ENCODE measurements at regions not wholly inside any gene's neighbourhood (a gene's known extent, or its start where the extent isn't known, plus 50 kb on each side); places are given as distances from the start of the nearest gene placed in this dataset.
"Not testable (repeated sequence)": the region's sequence is repeated elsewhere in the genome, so short reads cannot be mapped to it uniquely, and the experiment has no call there.

DNA sequence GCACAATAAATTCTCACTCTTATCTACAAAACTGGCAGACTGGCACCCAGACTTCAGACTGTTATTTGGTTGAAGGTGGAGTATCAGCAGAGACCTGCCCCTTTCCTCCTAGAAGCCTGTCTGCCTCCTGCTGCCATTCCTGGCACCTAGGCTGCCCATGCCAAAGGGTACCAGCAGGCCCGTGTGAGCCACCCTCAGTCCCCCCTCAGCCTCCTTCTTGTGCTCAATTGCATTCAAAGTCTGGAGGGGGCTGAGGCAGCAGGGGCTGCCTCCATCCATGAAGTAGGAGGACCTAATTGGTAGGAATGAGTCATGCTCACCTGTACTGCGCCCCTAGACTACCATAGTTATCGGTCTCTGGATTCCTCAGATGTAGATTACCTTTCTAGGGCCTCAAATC lies 440.9 kb upstream of the GRM3 start:
- DNase-seq (ENCODE audit: low read depth): no peak

DNA sequence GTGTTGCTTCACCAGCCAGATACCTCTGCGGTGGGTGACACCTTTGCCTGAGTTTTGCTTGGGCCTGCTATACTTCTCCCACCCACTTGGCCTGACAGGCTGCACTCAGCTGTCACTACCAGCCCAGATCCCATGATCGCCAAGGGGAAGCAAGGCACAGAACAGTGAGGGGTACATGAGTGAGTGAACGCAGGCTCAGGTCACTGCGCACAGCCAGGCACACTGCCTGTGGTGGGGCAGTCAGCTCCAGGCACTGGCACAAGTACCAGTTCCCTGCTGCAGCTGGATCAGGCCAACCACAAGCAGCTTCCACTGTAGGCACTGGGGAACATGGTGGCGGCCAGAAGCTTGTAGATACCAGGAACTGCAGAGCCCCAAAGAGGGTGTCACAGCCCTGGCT lies 441.9 kb upstream of the GRM3 start:
- no peak for DNase-seq (ENCODE audit: low read depth)

DNA sequence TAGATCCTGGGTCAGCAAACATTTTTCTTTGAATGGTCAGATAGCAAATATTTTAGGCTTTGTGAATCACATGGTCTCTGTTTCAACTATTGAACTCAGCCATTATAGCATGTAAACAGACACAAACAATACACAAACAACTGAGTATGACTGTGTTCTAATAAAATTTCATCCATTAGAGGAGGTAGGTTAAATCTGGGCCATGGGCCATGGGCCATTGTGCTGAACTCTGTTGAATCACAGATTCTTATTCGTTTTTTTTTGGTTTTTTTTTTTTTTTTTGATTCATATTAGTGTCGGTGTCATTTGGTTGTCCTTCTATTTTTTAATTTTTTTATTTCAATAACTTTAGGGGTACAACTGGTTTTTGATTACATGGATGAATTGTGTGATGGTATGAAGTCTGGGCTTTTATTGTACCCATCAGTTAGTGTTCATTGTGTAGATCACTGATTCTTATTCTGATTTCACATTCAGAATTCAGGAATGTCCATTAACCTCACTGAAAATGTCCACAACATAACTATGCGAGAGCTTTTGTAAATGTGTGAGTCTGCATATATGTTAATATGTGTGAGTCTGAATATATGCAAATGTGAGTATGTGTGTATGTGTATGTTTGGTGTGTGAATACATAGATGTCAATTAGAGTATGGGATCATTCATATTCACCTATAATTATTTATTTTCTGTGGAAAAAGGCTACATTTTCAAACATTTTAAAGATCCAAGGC lies 443.7 kb upstream of the GRM3 start:
- DNase-seq (ENCODE audit: low read depth): no peak

DNA sequence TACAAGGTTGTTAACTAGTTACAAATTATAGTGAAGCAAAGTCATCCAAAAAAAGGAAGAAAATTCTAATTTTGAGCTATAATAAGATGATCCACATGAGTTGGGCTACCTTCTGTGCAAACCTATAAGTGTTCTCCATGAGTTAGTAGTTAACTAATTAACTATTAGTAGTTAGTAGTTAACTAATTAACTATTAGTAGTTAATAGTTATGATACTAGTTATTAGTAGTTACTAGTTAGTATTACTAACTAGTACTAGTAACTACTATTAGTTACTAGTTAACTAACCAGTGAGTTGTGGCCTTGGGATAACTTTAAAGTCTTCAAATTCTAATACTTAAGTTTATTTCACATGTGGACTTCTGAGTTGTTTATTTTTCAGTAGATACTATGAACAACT lies 453.4 kb upstream of the GRM3 start:
- no peak for DNase-seq (ENCODE audit: low read depth)

DNA sequence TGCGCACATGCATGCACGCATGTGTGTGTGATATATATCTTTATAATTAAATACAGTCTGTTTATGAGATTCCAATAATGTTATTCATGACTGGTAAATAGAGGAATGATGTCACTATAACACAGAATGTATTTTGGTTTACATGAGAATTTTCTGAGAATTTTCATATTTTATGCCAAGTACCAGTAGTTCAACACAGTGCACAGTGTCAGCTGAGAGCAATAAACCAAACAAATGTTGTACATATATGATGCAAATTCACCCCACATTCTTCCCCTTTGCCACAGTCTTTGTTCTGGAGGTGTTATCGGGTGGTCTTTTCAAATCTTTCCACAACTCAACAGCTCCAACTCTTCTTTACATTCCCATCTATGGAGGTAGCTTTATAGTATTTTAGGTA lies 462.2 kb upstream of the GRM3 start:
- no peak for DNase-seq (ENCODE audit: low read depth)

DNA sequence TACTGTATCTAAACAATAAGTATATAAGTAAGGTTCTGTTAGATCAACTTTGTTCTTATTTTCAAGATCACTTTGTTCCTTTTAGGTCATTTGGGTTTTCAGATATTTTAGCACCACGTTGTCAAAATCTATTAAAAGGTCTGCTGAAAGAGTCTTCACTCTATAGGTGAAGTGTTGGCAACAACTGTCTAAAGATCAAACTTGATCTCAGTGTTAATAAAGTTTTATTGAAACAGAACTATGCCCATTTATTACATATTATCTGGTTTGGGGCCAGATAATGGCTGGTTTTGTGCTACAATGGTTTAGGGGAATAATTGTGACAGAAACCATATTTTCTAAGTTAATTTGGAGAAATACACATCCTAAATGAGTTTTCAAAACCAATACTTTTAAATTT lies 478.9 kb upstream of the GRM3 start:
- no peak for DNase-seq (ENCODE audit: low read depth)

DNA sequence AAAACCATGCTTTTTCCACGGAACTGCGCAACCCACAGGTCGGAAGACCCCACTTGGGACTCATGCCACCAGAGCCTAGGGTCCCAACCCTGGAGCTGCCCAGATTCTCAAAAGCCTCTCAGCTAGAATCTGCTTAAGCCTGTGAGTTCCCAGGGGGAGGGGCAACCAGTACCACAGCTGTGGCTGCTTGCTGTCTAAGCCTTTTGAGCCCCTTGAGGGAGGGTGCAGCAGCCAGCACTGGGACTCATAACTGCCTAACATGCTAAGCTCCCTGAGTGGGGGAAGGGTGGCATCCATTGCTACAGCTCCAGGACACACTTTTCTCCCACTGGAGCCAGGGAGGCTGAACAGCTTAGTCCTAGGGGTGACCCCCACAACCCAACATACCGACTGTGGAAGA lies 485.6 kb upstream of the GRM3 start:
- DNase-seq (ENCODE audit: low read depth): no peak

DNA sequence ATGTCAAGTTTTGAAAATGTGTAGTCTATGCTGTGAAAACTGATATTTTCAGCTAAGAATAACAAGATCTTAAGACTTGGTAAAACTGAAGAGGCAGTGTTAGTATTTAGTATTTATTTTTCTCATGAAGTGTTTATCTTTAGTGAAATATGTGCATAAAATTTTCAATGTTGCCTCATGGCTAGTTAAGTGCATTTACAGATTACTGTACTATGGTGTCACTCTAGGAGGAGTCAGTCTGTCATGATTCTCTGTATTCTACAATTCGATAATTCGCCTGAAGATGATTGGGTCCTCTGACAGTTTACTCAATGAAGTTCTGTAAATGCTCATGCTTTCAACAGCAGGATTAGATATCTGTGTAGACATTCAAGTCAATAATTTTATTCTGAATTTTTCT lies 488.1 kb upstream of the GRM3 start:
- no peak for DNase-seq (ENCODE audit: low read depth)

DNA sequence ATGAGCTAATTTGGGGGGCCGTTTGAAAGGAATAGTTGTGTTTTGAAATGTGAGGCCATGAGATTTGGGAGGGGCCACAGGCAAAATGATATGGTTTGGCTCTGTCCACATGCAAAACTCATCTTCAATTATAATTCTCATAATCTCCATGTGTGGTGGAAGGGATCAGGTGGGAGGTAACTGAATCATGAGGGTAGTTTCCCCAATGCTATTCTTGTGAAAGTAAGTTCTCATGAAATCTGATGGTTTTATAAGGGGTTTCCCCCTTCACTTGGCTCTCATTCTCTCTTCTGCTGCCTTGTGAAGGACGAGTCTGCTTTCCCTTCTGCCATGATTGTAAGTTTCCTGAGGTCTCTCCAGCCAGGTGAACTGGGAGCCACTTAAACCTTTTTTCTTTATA lies 490.8 kb upstream of the GRM3 start:
- DNase-seq (ENCODE audit: low read depth): no peak

DNA sequence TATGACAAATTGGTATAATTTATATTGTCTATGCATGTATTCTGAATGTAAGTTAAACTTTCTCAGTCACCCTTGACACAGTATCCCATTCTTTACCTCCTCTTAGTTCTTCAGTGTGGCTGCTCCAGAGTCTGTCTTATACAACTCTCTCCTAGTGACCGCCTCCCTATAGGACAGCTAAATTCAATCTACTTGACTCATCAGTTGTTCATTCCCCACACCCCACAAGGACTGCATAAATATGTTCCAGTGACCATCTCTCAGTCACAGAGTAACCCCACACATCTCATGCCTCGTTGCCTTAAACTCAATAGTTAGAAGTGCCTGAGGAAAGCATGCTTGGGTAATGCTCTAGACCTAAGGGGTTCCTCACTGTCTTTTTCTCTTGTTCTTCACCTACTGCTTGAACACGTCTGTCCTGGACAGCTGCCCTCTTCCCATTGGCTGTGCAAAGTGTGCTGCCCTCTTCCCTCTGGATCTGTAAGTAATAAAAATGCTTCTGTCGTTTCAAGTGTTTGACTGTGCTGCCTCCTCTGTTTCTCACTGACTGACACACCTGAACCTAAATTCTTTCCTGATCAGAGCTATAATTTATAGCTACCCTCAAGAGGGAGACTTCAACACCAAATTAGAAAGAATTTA lies 494.6 kb upstream of the GRM3 start:
- DNase-seq (ENCODE audit: low read depth): no peak

DNA sequence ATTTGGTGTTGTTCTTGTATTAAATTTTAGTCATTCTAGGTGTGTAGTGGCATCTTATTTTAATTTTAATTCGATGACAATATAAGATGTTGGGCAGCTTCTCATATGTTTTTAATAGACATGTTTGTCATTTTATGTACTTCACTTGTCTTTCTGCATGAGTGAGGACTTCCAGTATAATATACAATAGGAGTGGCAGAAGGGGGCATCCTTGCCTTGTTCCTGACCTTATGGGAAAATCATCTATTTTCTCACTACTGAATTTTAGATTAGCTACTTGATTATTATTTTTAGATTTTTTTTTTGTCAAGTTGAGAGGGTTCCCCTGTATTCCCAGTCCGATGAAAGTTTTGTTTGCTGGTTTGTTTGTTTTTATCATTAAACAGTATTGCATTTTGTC lies 495.2 kb upstream of the GRM3 start:
- no peak for DNase-seq (ENCODE audit: low read depth)

DNA sequence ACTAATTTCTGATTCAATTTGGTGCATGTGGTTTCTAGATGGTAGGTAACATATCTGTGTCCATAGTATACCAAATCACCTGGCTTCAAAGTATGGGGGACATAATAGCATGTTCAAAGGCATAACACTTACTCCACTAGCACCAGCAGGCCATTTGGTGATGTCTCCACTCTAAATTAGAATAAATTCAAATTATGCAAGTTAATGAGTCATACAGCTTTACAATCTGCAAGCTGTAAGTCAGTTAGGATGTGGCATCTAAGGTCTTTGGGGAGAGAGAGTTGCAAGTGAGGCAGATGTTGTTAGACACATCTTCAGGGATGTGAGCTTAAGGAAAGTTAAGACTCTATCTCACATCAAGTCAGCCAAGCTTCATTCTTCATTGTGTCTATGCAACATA lies 506.4 kb upstream of the GRM3 start:
- no peak for DNase-seq (ENCODE audit: low read depth)

DNA sequence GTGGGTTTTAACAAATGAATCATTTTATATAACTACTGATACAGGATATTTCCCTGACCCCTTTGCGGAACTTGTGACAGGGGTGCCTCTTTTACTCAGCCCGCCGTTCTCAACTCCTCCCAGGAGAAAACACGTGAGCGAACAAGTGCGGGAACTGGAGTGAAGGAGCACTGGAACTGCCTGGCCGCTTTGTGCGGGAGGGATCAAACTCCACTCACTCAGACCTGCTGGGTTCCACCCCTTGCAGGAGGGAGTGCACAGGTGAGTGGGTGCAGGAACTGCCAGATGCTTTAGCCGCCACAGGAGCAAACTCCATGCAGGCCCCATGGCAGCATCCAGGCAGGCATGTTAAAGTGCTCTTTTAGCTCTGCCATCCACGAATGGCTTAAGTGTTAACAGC lies 513.4 kb upstream of the GRM3 start:
- no peak for DNase-seq (ENCODE audit: low read depth)

DNA sequence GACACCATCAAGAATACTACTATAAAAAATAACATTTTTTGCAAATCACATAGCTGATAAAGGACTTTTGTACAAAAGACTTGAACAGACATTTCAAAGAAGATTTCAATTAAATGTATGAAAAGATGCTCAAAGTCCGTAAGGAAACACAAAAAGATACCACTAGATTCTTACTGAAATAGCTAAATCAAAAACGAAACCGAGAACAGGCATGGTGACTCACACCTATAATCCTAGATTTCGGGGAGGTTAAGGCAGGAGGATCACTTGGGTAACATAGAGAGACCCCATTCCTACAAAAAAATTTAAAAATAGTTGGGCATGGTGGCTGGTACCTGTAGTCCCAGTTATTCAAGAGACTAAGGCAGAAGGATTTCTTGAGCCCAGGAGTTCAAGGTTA lies 520.2 kb upstream of the GRM3 start:
- no peak for DNase-seq (ENCODE audit: low read depth)

DNA sequence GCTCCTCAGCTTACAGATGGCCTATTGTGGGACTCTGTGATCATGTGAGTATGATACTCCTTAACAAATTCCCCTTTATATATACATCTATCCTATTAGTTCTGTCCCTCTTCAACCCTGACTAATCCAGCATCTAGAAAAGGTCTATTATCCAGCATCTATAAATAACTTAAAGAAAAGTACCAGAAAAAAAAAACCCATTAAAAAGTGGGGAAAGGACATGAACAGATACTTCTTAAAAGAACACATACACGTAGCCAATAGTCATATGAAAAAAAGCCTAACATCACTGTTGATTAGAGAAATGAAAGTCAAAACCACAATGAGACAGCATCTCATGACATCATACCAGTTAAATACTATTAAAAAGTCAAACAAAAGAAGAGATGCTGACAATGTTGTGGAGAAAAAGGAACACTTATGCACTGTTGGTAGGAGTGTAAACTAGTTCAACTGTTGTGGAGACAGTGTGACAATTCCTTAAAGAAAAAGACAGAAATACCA lies 549.5 kb upstream of the GRM3 start:
- DNase-seq (ENCODE audit: low read depth): no peak

DNA sequence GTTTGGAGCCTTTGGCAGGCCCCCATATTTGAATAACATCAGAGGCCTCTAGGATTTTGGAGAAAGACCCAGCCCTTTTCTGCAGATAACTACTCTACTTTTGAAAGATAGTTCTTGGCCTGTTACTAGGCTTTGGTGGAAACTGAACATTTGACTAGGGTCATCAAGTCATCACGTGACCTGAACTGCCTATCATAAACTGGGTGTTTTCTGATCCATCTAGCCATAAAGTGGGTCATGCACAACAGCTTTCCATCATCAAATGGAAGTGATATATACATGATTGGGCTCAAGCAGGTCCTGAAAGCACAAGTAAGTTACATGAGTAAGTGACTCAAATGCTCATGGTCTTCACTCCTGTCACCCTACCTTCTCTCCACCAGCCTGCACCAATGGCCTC lies 552.3 kb upstream of the GRM3 start:
- DNase-seq (ENCODE audit: low read depth): no peak

DNA sequence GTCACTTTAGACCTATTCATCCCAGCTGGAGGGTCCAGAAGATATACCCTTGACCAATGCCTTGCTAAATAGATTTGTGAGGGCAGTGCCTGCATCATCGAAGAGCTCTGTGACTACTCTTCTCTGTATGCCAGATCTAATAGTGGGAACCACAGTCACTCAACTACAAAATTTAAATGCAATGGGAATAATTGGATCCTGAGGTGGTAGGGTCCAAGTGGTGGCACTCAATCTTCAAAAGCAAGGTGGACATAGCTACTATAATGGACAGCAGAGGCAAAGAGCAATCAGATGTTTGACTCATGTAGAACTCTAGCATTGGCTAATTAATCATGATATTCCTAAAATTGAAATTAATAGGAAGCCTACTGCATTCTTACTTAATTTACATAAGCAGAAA lies 554.3 kb upstream of the GRM3 start:
- DNase-seq (ENCODE audit: low read depth): no peak

DNA sequence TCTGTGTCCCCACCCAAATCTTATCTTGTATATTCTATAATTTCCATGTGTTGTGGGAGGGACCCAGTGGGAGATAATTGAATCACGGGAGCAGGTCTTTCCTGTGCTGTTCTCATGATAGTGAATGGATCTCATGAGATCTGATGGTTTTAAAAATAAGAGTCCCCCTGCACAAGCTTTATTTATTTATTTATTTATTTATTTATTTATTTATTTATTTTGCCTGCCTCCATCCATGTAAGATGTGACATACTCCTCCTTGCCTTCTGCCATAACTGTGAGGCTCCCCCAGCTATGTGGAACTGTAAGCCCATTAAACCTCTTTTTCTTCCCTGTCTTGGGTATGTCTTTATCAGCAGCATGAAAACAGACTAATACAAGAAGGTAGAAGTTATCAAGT lies 579.1 kb upstream of the GRM3 start:
- DNase-seq (ENCODE audit: low read depth): not testable (repeated sequence)

DNA sequence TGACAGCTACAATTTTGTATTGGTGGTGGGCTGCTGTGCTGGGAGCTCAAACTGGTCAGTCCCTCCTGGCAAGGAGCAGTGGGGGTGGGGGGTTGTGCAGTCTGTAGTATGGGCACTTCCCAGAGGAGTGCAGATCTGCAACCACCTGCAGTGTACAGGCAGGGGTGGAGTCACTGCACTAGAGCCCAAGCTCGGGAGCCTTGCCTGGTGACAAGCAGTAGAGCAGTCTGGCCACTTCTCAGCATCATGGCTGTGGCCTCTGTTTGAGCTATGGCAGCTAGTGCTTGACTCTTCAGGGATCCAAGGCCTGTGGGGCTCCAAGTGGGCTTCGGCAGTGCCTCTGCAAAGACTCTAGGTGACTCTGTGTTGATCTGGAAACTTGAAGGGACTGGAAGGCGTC lies 585.1 kb upstream of the GRM3 start:
- no peak for DNase-seq (ENCODE audit: low read depth)

DNA sequence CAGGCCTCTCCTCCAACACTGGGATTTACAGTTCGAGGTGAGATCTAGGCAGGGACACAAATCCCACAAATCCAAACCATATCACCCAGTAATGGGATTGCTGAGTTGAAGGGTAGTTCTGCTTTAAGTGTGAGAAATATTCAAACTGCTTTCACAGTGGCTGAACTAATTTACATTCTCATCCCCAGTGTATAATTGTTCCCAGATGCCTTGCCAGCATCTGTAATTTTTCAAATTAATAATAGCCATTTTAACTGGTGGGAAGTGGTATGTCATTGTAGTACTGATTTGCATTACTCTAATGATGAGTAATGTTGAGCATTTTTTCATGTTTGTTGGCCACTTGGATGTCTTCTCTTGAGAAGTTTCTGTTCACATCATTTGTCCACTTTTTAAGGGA lies 592.8 kb upstream of the GRM3 start:
- no peak for DNase-seq (ENCODE audit: low read depth)

DNA sequence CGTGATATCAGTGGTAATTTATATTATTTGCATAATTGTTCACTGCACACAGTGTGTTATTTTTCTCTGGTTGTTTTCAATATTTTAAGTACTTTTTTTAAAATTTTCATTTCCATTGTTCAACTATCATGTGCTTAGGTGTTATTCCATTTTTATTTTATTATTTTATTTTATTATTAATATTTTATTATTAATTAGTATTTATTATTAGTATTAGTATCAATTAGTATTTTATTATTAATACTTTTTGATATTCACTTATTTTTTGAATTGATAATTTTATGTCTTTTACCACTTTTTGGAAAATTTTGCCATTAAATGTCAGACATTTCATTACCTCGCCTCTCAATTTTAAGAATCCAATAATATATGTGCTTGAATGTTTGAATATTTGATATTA lies 593.8 kb upstream of the GRM3 start:
- DNase-seq (ENCODE audit: low read depth): no peak

DNA sequence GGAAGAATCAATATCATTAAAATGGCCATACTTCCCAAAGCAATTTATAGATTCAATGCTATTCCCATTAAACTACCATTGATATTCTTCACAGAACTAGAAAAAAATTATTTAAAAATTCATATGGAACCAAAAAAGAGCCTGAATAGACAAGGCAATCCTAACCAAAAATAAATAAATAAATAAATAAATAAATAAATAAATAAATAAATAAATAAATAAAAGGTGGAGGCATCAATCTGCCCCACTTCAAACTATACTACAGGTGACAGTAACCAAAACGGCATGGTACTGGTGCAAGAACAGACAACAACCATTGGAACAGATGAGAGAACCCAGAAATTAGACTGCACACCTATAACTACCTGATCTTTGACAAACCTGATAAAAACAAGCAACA lies 598.5 kb upstream of the GRM3 start:
- not testable (repeated sequence) for DNase-seq (ENCODE audit: low read depth)

DNA sequence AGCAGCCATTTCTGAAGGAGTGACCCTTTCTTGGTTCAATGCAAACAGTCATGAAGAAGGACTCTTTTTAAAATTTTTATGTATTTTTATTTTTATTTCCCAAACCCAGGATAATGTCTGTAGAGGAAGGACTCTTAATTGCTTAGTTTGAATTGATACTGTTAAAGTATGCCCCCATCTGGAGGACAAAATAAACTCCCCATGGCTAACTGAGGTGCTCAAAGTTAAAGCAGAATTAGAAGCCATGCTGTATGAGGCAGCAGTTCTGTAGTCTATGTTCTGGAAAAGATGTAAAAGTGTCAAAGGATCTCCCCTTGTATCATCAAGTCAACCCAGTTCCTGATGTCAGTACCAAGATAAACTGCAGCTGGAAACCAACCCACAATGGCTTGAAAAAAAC lies 617.9 kb upstream of the GRM3 start:
- DNase-seq (ENCODE audit: low read depth): no peak

DNA sequence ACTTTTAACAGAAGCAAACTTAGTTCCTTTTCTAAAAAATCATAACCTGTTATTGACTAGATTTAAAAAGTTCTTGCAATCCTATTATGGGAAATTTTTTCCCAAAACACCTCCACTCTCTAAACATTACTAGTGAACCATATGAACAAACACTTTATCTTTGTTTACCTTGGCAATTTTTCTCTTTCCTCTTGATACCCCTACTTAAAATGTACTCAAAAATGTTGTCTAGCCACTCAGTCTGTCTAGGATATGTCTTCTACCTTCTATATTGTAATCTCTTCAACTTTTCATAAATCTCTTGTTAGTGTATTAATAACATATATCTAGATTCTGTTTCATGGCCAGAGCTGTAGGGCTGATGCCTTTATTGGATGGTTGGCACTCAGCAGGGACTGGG lies 630.0 kb upstream of the GRM3 start:
- DNase-seq (ENCODE audit: low read depth): no peak
